ENCODE measurements at regions not wholly inside any gene's neighbourhood (a gene's known extent, or its start where the extent isn't known, plus 50 kb on each side); places are given as distances from the start of the nearest gene placed in this dataset.

- no CpG with 5 or more reads among the region's 5 CpGs for WGBS, 2 donors (ENCODE audit: low coverage in 1 of 2)
- Histone ChIP-seq H3K4me1 (no peaks in the 10 kb centered on the region), H3K27me3 (no peaks in the 10 kb centered on the region), H3K36me3 (no peaks in the 10 kb centered on the region), H3K4me3 (no peak overlapping the region), H3K9me3 (no peaks in the 10 kb centered on the region), H3K27ac (no peak overlapping the region)
- no peak for DNase-seq
- intact Hi-C loops (cut with DNase I; ENCODE audit: low total_unique reads) = no loop called here
- TF ChIP-seq POLR2AphosphoS5 (IDR thresholded peaks at IDR 0.05) = no peak
- no peak for TF ChIP-seq POLR2A (IDR thresholded peaks at IDR 0.05)
- no peak for TF ChIP-seq CTCF (IDR thresholded peaks at IDR 0.05)
- TF ChIP-seq EP300 (IDR thresholded peaks at IDR 0.05; ENCODE audit: low read depth) = no peak
- in situ Hi-C loops (cut with MboI; ENCODE audit: low pct_ligation_motif_present in 1 of 4, low pct_unique_long_range_greater_than_20kb in 1 of 4, low sequenced_read_pairs in 3 of 4) = no loop called here
Measured at GRCh38 chrY:12643693-12644348, 57.2 kb upstream of the USP9Y start.

- Histone ChIP-seq H3K4me1 (no peaks in the 10 kb centered on the region), H3K27me3 (no peaks in the 10 kb centered on the region), H3K4me3 (no peak overlapping the region), H3K27ac (no peak overlapping the region), H3K36me3 (no peaks in the 10 kb centered on the region), H3K9me3 (no peaks in the 10 kb centered on the region)
- 80% methylated on average over 1 of the region's 2 CpGs; no CpG with 5 or more reads in 1 of the 2 donors for WGBS, 2 donors (ENCODE audit: low coverage in 1 of 2)
- DNase-seq = no peak
- TF ChIP-seq EP300 (IDR thresholded peaks at IDR 0.05; ENCODE audit: low read depth) (no peak), CTCF (IDR thresholded peaks at IDR 0.05) (no peak), POLR2A (IDR thresholded peaks at IDR 0.05) (no peak), POLR2AphosphoS5 (IDR thresholded peaks at IDR 0.05) (no peak)
- in situ Hi-C loops (cut with MboI; ENCODE audit: low pct_ligation_motif_present in 1 of 4, low pct_unique_long_range_greater_than_20kb in 1 of 4, low sequenced_read_pairs in 3 of 4) = no loop called here
- intact Hi-C loops (cut with DNase I; ENCODE audit: low total_unique reads) = no loop called here
Measured at GRCh38 chrY:12651095-12651494, 49.9 kb upstream of the USP9Y start.

Small RNA genes lying in the stretch of these regions (small RNA-seq; reads per million reads assigned to genes)
- 0 reads per million in 4 donors for gene RN7SL702P

Measured in transverse colon (tissue), 4 donors.